SU-DHL-6 (cell line): ENCODE measurements at regions not wholly inside any gene's neighbourhood (a gene's known extent, or its start where the extent isn't known, plus 50 kb on each side); places are given as distances from the start of the nearest gene placed in this dataset.
"Not testable (repeated sequence)": the region's sequence is repeated elsewhere in the genome, so short reads cannot be mapped to it uniquely, and the experiment has no call there.

Experiments
- H2AFZ ChIP-seq: fragments of 200-600 bp; sonication (generic); 2 replicates; pipeline ENCODE4 v1.6.1; 2014; ENCODE audit warnings: low read depth, mild to moderate bottlenecking, moderate library complexity, mixed read lengths, antibody characterized with exemption, low read length; ENCODE audit not compliant: severe bottlenecking
- H3F3A ChIP-seq: fragments of 200-600 bp; shearing (Covaris generic); 2 replicates; pipeline ENCODE4 v1.6.0; 2016; ENCODE audit warnings: antibody characterized with exemption, mild to moderate bottlenecking; ENCODE audit not compliant: insufficient read depth
- H3K27ac ChIP-seq: fragments of 200-600 bp; sonication (generic); 2 replicates; pipeline ENCODE4 v1.5.1; 2016; ENCODE audit warnings: low read depth, mild to moderate bottlenecking, low read length, moderate library complexity, mixed read lengths
- H3K27me3 ChIP-seq: fragments of 200-600 bp; sonication (generic), shearing (Covaris generic); 2 replicates; pipeline ENCODE4 v1.6.0; 2014; ENCODE audit warnings: mild to moderate bottlenecking, low read length
- H3K36me3 ChIP-seq: fragments of 200-600 bp; sonication (generic); 2 replicates; pipeline ENCODE4 v1.6.1; 2014; ENCODE audit warnings: mild to moderate bottlenecking, low read length, mixed read lengths
- H3K4me2 ChIP-seq: fragments of 300-600, 200-600 bp; shearing (Covaris generic), sonication (generic); 2 replicates; pipeline ENCODE4 v1.6.0; 2014; ENCODE audit warnings: low read length, low read depth, mild to moderate bottlenecking; ENCODE audit not compliant: poor library complexity, severe bottlenecking
- H3K4me3 ChIP-seq: fragments of 200-600 bp; sonication (generic); 2 replicates; pipeline ENCODE4 v1.5.1; 2014; ENCODE audit warnings: antibody characterized with exemption, low read length, mild to moderate bottlenecking, mixed read lengths; ENCODE audit not compliant: insufficient read depth, poor library complexity, severe bottlenecking
- H3K79me2 ChIP-seq: fragments of 200-600 bp; sonication (generic); 2 replicates; pipeline ENCODE4 v1.6.1; 2014; ENCODE audit warnings: mild to moderate bottlenecking, low read length, moderate library complexity; ENCODE audit not compliant: insufficient read depth
- H3K9ac ChIP-seq: fragments of 200-600 bp; sonication (generic); 2 replicates; pipeline ENCODE4 v1.7.0; 2014; ENCODE audit warnings: mild to moderate bottlenecking, low read length
- H3K9me2 ChIP-seq: fragments of 200-600 bp; sonication (generic); replicated peaks from 2 replicates; pipeline ENCODE4 v1.6.1; 2014; ENCODE audit warnings: low read length; ENCODE audit not compliant: insufficient read depth
- H3K9me3 ChIP-seq: fragments of 200-600 bp; sonication (generic); 2 replicates; pipeline ENCODE4 v1.6.1; 2014; ENCODE audit warnings: low read length, mixed read lengths; ENCODE audit not compliant: insufficient read depth
- H4K20me1 ChIP-seq: fragments of 200-600 bp; sonication (generic); 2 replicates; pipeline ENCODE4 v1.6.1; 2014; ENCODE audit warnings: low read depth, mild to moderate bottlenecking, antibody characterized with exemption, low read length, moderate library complexity, mixed read lengths
- CTCF ChIP-seq: fragments of 200-600 bp; sonication (generic); IDR thresholded peaks from one replicate; pipeline ENCODE4 v1.5.1; 2017; ENCODE audit warnings: antibody characterized with exemption, mild to moderate bottlenecking, low read length, moderate library complexity; ENCODE audit not compliant: insufficient read depth, poor library complexity, severe bottlenecking
- EZH2phosphoT487 ChIP-seq: fragments of 200-600 bp; sonication (generic), shearing (Covaris generic); conservative IDR thresholded peaks from 2 replicates; pipeline ENCODE4 v1.6.1; 2018; ENCODE audit warnings: mild to moderate bottlenecking, antibody characterized with exemption, low read length, moderate library complexity, mixed read lengths

DNA sequence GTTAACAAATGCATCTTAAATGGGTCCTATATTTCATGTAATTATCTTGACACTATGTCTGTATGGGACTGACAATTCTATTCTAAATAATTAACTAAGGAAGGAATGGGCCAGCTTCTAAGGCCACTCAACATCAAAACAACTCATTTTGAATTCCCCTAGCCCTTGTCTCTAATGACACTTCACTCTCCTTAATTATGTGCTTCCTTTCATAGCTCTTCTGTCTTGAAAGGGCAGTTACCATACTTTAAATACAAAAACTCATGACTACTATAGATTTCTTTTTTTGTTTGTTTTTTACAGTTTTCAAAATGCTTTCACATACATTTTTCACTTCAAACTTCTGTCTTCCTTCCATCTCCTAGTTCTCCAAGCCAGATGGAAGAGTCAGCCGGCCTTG, 126.1 kb upstream of the CHODL start:
- H3K79me2 ChIP-seq: no peaks in the 10 kb centered on the region
- no peaks in the 10 kb centered on the region for H3F3A ChIP-seq
- TF ChIP-seq EZH2phosphoT487: no peak
- no peak for TF ChIP-seq CTCF
- no peaks in the 10 kb centered on the region for H3K9me3 ChIP-seq
- H3K36me3 ChIP-seq: no peaks in the 10 kb centered on the region
- H3K4me2 ChIP-seq: no peak overlapping the region
- H4K20me1 ChIP-seq: no peaks in the 10 kb centered on the region
- no peak overlapping the region for H3K27ac ChIP-seq
- no peaks in the 10 kb centered on the region for H3K27me3 ChIP-seq
- no peaks in the 10 kb centered on the region for H3K9me2 ChIP-seq
- H2AFZ ChIP-seq: no peak overlapping the region
- no peak overlapping the region for H3K9ac ChIP-seq
- H3K4me3 ChIP-seq: no peak overlapping the region

DNA sequence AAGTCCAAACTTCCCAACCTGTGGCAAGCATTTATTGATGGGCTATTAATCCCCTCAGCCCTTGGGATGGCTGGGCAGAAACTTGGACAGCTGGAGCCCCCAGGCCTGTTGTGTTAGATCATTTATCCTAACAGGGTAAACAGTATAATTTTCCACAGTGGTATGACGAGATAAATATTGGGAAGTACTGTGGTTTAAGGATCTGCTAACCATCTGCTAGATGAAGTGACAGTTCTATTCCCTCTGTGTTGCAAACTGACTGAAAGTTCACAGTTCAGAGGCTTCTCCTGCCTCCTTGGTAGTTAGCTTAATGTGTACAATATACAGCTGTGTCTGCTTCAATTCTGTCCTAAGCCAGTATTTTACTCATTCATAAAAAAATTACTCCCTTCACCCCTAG, 127.5 kb upstream of the CHODL start:
- Histone ChIP-seq H2AFZ (no peak overlapping the region), H3K9ac (no peak overlapping the region), H3K4me2 (no peak overlapping the region), H4K20me1 (no peaks in the 10 kb centered on the region), H3K27ac (no peak overlapping the region), H3K9me2 (no peaks in the 10 kb centered on the region), H3K4me3 (no peak overlapping the region), H3K9me3 (no peaks in the 10 kb centered on the region), H3K27me3 (no peaks in the 10 kb centered on the region), H3F3A (no peaks in the 10 kb centered on the region), H3K36me3 (no peaks in the 10 kb centered on the region), H3K79me2 (no peaks in the 10 kb centered on the region)
- TF ChIP-seq CTCF (no peak), EZH2phosphoT487 (no peak)

DNA sequence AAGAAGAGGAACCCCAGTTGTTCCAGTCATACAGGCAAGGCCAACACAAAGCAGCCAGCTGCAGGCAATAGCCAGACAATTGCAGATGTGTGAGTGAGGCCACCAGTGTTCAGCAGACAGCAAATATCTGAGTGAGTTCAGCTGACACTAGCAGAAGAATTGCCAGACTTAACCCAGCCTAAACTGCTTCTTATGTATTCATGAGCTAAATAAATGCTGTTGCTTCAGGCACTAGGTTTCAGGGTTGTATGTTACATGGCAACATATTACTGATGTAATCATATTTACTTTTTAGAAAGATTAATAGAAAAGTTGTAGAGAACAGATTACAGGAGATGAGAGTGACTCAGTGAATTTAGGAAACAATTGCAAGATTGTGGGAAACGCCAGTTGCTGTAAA, 129.8 kb upstream of the CHODL start:
- TF ChIP-seq EZH2phosphoT487: no peak
- no peak for TF ChIP-seq CTCF

DNA sequence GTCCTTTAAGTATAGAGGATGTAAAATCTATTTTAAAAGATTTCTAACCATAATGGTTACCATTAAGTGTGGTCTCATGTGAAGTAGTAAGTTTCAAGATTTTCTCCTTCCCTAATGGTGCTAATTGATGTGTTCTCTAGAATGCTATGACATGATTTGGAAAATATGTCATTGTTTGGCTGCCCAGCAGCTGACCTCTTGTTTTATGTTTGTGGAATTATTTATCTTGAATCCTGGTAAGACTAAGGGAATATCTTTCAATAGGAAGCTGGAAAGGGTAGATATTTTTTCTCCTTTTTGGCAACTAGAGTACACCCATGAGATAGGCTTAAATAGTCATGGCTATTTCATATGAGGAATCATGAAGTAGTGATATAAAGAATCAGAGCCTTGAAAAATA, 139.8 kb upstream of the CHODL start:
- H3K4me3 ChIP-seq: no peak overlapping the region

More for the DNA sequence above, 129.8 kb upstream of the CHODL start:
- Histone ChIP-seq H3K36me3 (no peaks in the 10 kb centered on the region), H3K79me2 (no peaks in the 10 kb centered on the region), H3K4me2 (no peak overlapping the region), H3K9ac (no peak overlapping the region), H3K9me2 (no peaks in the 10 kb centered on the region), H4K20me1 (no peaks in the 10 kb centered on the region), H3K27me3 (no peaks in the 10 kb centered on the region), H2AFZ (no peak overlapping the region), H3F3A (no peaks in the 10 kb centered on the region), H3K4me3 (no peak overlapping the region), H3K27ac (no peak overlapping the region), H3K9me3 (no peaks in the 10 kb centered on the region)

DNA sequence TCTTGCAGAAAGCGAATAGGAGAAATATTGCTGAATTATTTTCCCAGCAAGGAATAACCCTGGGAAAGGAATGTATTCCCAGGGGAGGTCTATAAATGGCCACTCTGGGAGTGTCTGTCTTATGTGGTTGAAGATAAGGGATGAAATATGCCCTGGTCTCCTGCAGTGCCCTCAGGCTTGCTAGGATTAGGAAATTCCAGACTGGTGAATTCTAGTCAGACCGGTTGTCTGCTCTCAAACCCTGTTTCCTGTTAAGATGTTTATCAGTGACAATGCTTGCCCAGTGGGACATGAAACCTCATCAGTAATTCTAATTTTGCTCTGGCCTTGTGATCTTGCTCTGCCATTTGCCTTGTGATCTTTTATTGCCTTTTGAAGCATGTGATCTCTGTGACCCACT, 148.2 kb upstream of the CHODL start:
- not testable (repeated sequence) for H3K9ac ChIP-seq, H3K27me3 ChIP-seq, H2AFZ ChIP-seq, H3K9me2 ChIP-seq, H3F3A ChIP-seq, H3K4me3 ChIP-seq, H4K20me1 ChIP-seq, H3K27ac ChIP-seq, H3K36me3 ChIP-seq, H3K79me2 ChIP-seq, H3K4me2 ChIP-seq
- peaks cover 12% of the 10 kb centered on the region; the same call in 1 of the 2 replicates for H3K9me3 ChIP-seq

More for the DNA sequence above, 139.8 kb upstream of the CHODL start:
- H3K27ac ChIP-seq: no peak overlapping the region
- H3K36me3 ChIP-seq: no peaks in the 10 kb centered on the region
- no peak overlapping the region for H3K4me2 ChIP-seq
- no peaks in the 10 kb centered on the region for H3K9me2 ChIP-seq
- H4K20me1 ChIP-seq: no peaks in the 10 kb centered on the region
- H3K9ac ChIP-seq: no peak overlapping the region
- no peak overlapping the region for H2AFZ ChIP-seq
- TF ChIP-seq CTCF (no peak), EZH2phosphoT487 (no peak)
- H3K27me3 ChIP-seq: no peaks in the 10 kb centered on the region
- H3F3A ChIP-seq: no peaks in the 10 kb centered on the region
- 0 out of 2 replicates have a peak, but pooled peaks cover 4% of the 10 kb centered on the region for H3K9me3 ChIP-seq
- H3K79me2 ChIP-seq: no peaks in the 10 kb centered on the region
